ENCODE measurements at regions not wholly inside any gene's neighbourhood (a gene's known extent, or its start where the extent isn't known, plus 50 kb on each side); places are given as distances from the start of the nearest gene placed in this dataset.

GRCh38 chr6:63437058-63437457 is 117.3 kb upstream of the LGSN start:
- BruUV-seq (replicated peaks): no TSS peak
- intact Hi-C loops (cut with micrococcal nuclease; ENCODE audit: unreplicated experiment): no loop called here
- TF ChIP-seq, protein P1, sequence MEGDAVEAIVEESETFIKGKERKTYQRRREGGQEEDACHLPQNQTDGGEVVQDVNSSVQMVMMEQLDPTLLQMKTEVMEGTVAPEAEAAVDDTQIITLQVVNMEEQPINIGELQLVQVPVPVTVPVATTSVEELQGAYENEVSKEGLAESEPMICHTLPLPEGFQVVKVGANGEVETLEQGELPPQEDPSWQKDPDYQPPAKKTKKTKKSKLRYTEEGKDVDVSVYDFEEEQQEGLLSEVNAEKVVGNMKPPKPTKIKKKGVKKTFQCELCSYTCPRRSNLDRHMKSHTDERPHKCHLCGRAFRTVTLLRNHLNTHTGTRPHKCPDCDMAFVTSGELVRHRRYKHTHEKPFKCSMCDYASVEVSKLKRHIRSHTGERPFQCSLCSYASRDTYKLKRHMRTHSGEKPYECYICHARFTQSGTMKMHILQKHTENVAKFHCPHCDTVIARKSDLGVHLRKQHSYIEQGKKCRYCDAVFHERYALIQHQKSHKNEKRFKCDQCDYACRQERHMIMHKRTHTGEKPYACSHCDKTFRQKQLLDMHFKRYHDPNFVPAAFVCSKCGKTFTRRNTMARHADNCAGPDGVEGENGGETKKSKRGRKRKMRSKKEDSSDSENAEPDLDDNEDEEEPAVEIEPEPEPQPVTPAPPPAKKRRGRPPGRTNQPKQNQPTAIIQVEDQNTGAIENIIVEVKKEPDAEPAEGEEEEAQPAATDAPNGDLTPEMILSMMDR (IDR thresholded peaks at IDR 0.05; ENCODE audit: insufficient read depth in 1 of 2, low read depth in 1 of 2, low read length in 1 of 2, severe bottlenecking in 1 of 2, unreplicated experiment in 1 of 2): no peak

GRCh38 chr6:63440057-63440456 is 120.3 kb upstream of the LGSN start:
- Histone ChIP-seq H3K9me3 (no peaks in the 10 kb centered on the region), H3K4me3 (ENCODE audit: low read depth, low read length) (peak overlapping the region; percentile 81), H3K4me1 (peaks cover 7% of the 10 kb centered on the region), H3K36me3 (ENCODE audit: control insufficient read depth, insufficient read depth, low read length) (peaks cover 3% of the 10 kb centered on the region), H3K27me3 (replicated peaks; ENCODE audit: control insufficient read depth, insufficient read depth, low read length) (no peaks in the 10 kb centered on the region)
- ChIA-PET CTCF (interaction anchor here (0.6 to 3.2 kb wide), 3 partner anchors 49 to 137 kb away, joined by 4 to 28 read pairs (median 4); no protein-coding TSS in a partner anchor), POLR2A (interaction anchor here (0.6 to 2.6 kb wide), 2 partner anchors 11 to 18 kb away, joined by 8 to 9 read pairs; no protein-coding TSS in a partner anchor)
- peaks cover 18% of the 10 kb centered on the region for H3K4me1 Mint-ChIP-seq (ENCODE audit: low read depth, unreplicated experiment)
- H3K9me3 Mint-ChIP-seq (ENCODE audit: unreplicated experiment): no peaks in the 10 kb centered on the region
- TF ChIP-seq, protein P1 (IDR thresholded peaks at IDR 0.05; ENCODE audit: insufficient read depth in 1 of 2, low read depth in 1 of 2, low read length in 1 of 2, severe bottlenecking in 1 of 2, unreplicated experiment in 1 of 2): no peak
- no TSS peak for BruUV-seq (replicated peaks)
- peak overlapping the region; percentile 98 for H3K27ac Mint-ChIP-seq (ENCODE audit: unreplicated experiment)
- peak overlapping the region; percentile 100 for H3K4me3 Mint-ChIP-seq (ENCODE audit: unreplicated experiment)
- peaks cover 37% of the 10 kb centered on the region for H3K36me3 Mint-ChIP-seq (ENCODE audit: insufficient read depth, unreplicated experiment)
- peak; percentile 57 to 67 for DNase-seq
- intact Hi-C loops (cut with micrococcal nuclease; ENCODE audit: unreplicated experiment): loop anchor here (1.0 to 5.0 kb wide), 4 partner anchors 37 to 133 kb away; no protein-coding TSS in a partner anchor
- H3K27me3 Mint-ChIP-seq (ENCODE audit: insufficient read depth, unreplicated experiment): no peaks in the 10 kb centered on the region

More at GRCh38 chr6:63437058-63437457, 117.3 kb upstream of the LGSN start:
- no peak overlapping the region for H3K4me3 Mint-ChIP-seq (ENCODE audit: unreplicated experiment)
- H3K9me3 ChIP-seq: no peaks in the 10 kb centered on the region
- no peak for DNase-seq
- no peaks in the 10 kb centered on the region for H3K27me3 ChIP-seq (replicated peaks; ENCODE audit: control insufficient read depth, insufficient read depth, low read length)
- H3K27me3 Mint-ChIP-seq (ENCODE audit: insufficient read depth, unreplicated experiment): no peaks in the 10 kb centered on the region
- no peak overlapping the region for H3K4me3 ChIP-seq (ENCODE audit: low read depth, low read length)
- peaks cover 27% of the 10 kb centered on the region for H3K4me1 Mint-ChIP-seq (ENCODE audit: low read depth, unreplicated experiment)
- H3K36me3 ChIP-seq (ENCODE audit: control insufficient read depth, insufficient read depth, low read length): no peaks in the 10 kb centered on the region
- peaks cover 32% of the 10 kb centered on the region for H3K4me1 ChIP-seq
- ChIA-PET CTCF (no interaction called here), POLR2A (no interaction called here)
- H3K9me3 Mint-ChIP-seq (ENCODE audit: unreplicated experiment): no peaks in the 10 kb centered on the region
- peaks cover 28% of the 10 kb centered on the region for H3K36me3 Mint-ChIP-seq (ENCODE audit: insufficient read depth, unreplicated experiment)
- peak overlapping the region; percentile 17 for H3K27ac Mint-ChIP-seq (ENCODE audit: unreplicated experiment)

- peak; percentile 62 to 66 for DNase-seq
- Mint-ChIP-seq H3K36me3 (ENCODE audit: insufficient read depth, unreplicated experiment) (peaks cover 36% of the 10 kb centered on the region), H3K27me3 (ENCODE audit: insufficient read depth, unreplicated experiment) (no peaks in the 10 kb centered on the region), H3K4me3 (ENCODE audit: unreplicated experiment) (peak overlapping the region; percentile 100), H3K9me3 (ENCODE audit: unreplicated experiment) (no peaks in the 10 kb centered on the region), H3K27ac (ENCODE audit: unreplicated experiment) (peak overlapping the region; percentile 98), H3K4me1 (ENCODE audit: low read depth, unreplicated experiment) (peaks cover 18% of the 10 kb centered on the region)
- TF ChIP-seq, protein P1 (IDR thresholded peaks at IDR 0.05; ENCODE audit: insufficient read depth in 1 of 2, low read depth in 1 of 2, low read length in 1 of 2, severe bottlenecking in 1 of 2, unreplicated experiment in 1 of 2): no peak
- intact Hi-C loops (cut with micrococcal nuclease; ENCODE audit: unreplicated experiment): loop anchor here (1.0 to 5.0 kb wide), 4 partner anchors 36 to 133 kb away; no protein-coding TSS in a partner anchor
- BruUV-seq (replicated peaks): no TSS peak
- Histone ChIP-seq H3K36me3 (ENCODE audit: control insufficient read depth, insufficient read depth, low read length) (peaks cover 3% of the 10 kb centered on the region), H3K4me1 (peaks cover 6% of the 10 kb centered on the region; the same call in 1 of the 2 replicates), H3K27me3 (replicated peaks; ENCODE audit: control insufficient read depth, insufficient read depth, low read length) (no peaks in the 10 kb centered on the region), H3K4me3 (ENCODE audit: low read depth, low read length) (peak overlapping the region; percentile 81), H3K9me3 (no peaks in the 10 kb centered on the region)
- ChIA-PET POLR2A (interaction anchor here (0.6 to 2.6 kb wide), 5 partner anchors 12 to 133 kb away, joined by 3 to 9 read pairs (median 8); no protein-coding TSS in a partner anchor), CTCF (interaction anchor here (0.6 to 3.2 kb wide), 4 partner anchors 49 to 137 kb away, joined by 4 to 28 read pairs (median 4); no protein-coding TSS in a partner anchor)
Measured at GRCh38 chr6:63440594-63440993, 120.8 kb upstream of the LGSN start.
